Tibial nerve (tissue), 4 donors: ENCODE measurements at regions not wholly inside any gene's neighbourhood (a gene's known extent, or its start where the extent isn't known, plus 50 kb on each side); places are given as distances from the start of the nearest gene placed in this dataset.

ENCODE experiments used
- DNase-seq, 2 donors: peaks; one replicate each; pipeline ENCODE4 v3.0.0-alpha.2; 2019; ENCODE audit warnings: low spot score in 2 of 2
- H3K27ac ChIP-seq, 4 donors: fragments of 200-600 bp; sonication (generic) in 3 of 4; one replicate each; pipeline ENCODE4 v1.5.1; 2017 to 2019; ENCODE audit warnings: mild to moderate bottlenecking in 1 of 4
- H3K27me3 ChIP-seq, 2 donors: fragments of 200-600 bp; sonication (generic) in 1 of 2; one replicate each; pipeline versions ENCODE4 v1.5.1 to v1.6.0; 2017 to 2019
- H3K36me3 ChIP-seq, 3 donors: fragments of 200-600 bp; sonication (generic); one replicate each; pipeline ENCODE4 v1.5.1; 2018 to 2019
- H3K4me1 ChIP-seq, 4 donors: fragments of 200-600 bp; sonication (generic) in 3 of 4; one replicate each; pipeline ENCODE4 v1.5.1; 2017 to 2019
- H3K4me3 ChIP-seq, 4 donors: fragments of 200-600 bp; sonication (generic) in 3 of 4; one replicate each; pipeline ENCODE4 v1.5.1; 2017 to 2019; ENCODE audit warnings: mild to moderate bottlenecking in 1 of 4, moderate library complexity in 1 of 4
- H3K9me3 ChIP-seq, 4 donors: fragments of 200-600 bp; sonication (generic) in 3 of 4; one replicate each; pipeline ENCODE4 v1.5.1; 2017 to 2019
- CTCF ChIP-seq, 5 experiments: fragments of 200-600 bp in 3 of 5; fragments of 450-650 bp in 2 of 5; sonication (generic) in 3 of 5; IDR thresholded peaks; one replicate each; pipeline ENCODE4 v1.5.1; 2016 to 2019; ENCODE audit warnings: antibody characterized with exemption in 5 of 5, mild to moderate bottlenecking in 3 of 5, moderate library complexity in 2 of 5
- EP300 ChIP-seq, 2 donors: sonication (generic); formaldehyde crosslinking; IDR thresholded peaks; one replicate each; pipeline ENCODE4 v1.6.1; 2017; ENCODE audit warnings: antibody characterized with exemption in 2 of 2, mild to moderate bottlenecking in 1 of 2
- POLR2A ChIP-seq, 2 donors: fragments of 450-650 bp; IDR thresholded peaks; one replicate each; pipeline ENCODE4 v1.6.1; 2017; ENCODE audit warnings: antibody characterized with exemption in 2 of 2, mild to moderate bottlenecking in 2 of 2, moderate library complexity in 2 of 2
- WGBS, 2 donors: methylation state at CpG; one replicate each; pipeline ENCODE4 v1.1.5; 2018; 5-methylcytosine and 5-hydroxymethylcytosine counted together

- H3K36me3 ChIP-seq, result no peaks in the 10 kb centered on the region
- DNase-seq, result no peak
- H3K4me1 ChIP-seq, result no peaks in the 10 kb centered on the region
- no peak overlapping the region for H3K27ac ChIP-seq
- no peaks in the 10 kb centered on the region for H3K27me3 ChIP-seq
- peaks cover 0 to 8% (median 0%) of the 10 kb centered on the region in 4 donors for H3K9me3 ChIP-seq
- WGBS, 2 donors, result 83% methylated on average over 4 of the region's 4 CpGs
- H3K4me3 ChIP-seq, result no peak overlapping the region
- no peak for TF ChIP-seq POLR2A (IDR thresholded peaks at IDR 0.05)
- no peak for TF ChIP-seq CTCF (IDR thresholded peaks at IDR 0.05)
- no peak for TF ChIP-seq EP300 (IDR thresholded peaks at IDR 0.05)
Measured at GRCh38 chr5:32984851-32985610, 273.9 kb downstream of the NPR3 start.

GRCh38 chr5:32989815-32990214 lies 278.7 kb downstream of the NPR3 start:
- Histone ChIP-seq H3K27ac (no peak overlapping the region), H3K4me1 (no peaks in the 10 kb centered on the region), H3K4me3 (no peak overlapping the region), H3K27me3 (no peaks in the 10 kb centered on the region), H3K36me3 (no peaks in the 10 kb centered on the region), H3K9me3 (no peaks in the 10 kb centered on the region)
- no peak for TF ChIP-seq EP300 (IDR thresholded peaks at IDR 0.05)
- no peak for TF ChIP-seq POLR2A (IDR thresholded peaks at IDR 0.05)
- TF ChIP-seq CTCF (IDR thresholded peaks at IDR 0.05), result no peak
- 75 to 88% methylated on average over 5 of the region's 5 CpGs for WGBS, 2 donors
- DNase-seq, result no peak

GRCh38 chr5:32990593-32991420 lies 279.7 kb downstream of the NPR3 start:
- Histone ChIP-seq H3K27me3 (no peaks in the 10 kb centered on the region), H3K27ac (no peak overlapping the region), H3K4me1 (no peaks in the 10 kb centered on the region), H3K4me3 (no peak overlapping the region), H3K9me3 (no peaks in the 10 kb centered on the region), H3K36me3 (no peaks in the 10 kb centered on the region)
- no peak for DNase-seq
- WGBS, 2 donors, result 83 to 84% methylated on average over 13 of the region's 13 CpGs
- TF ChIP-seq POLR2A (IDR thresholded peaks at IDR 0.05) (no peak), CTCF (IDR thresholded peaks at IDR 0.05) (no peak)

GRCh38 chr5:32991421-32991815 lies 280.3 kb downstream of the NPR3 start:
- 94 to 96% methylated on average over 9 of the region's 9 CpGs for WGBS, 2 donors
- H3K4me3 ChIP-seq, result no peak overlapping the region
- H3K36me3 ChIP-seq, result no peaks in the 10 kb centered on the region
- H3K4me1 ChIP-seq, result no peaks in the 10 kb centered on the region
- TF ChIP-seq POLR2A (IDR thresholded peaks at IDR 0.05) (no peak), EP300 (IDR thresholded peaks at IDR 0.05) (no peak), CTCF (IDR thresholded peaks at IDR 0.05) (no peak)
- no peak overlapping the region for H3K27ac ChIP-seq
- no peaks in the 10 kb centered on the region for H3K27me3 ChIP-seq
- H3K9me3 ChIP-seq, result no peaks in the 10 kb centered on the region
- DNase-seq, result no peak

GRCh38 chr5:32996336-32996735 lies 285.2 kb downstream of the NPR3 start:
- Histone ChIP-seq H3K27ac (no peak overlapping the region), H3K36me3 (no peaks in the 10 kb centered on the region), H3K9me3 (peaks cover 0 to 4% (median 0%) of the 10 kb centered on the region in 4 donors), H3K27me3 (no peaks in the 10 kb centered on the region), H3K4me3 (no peak overlapping the region), H3K4me1 (no peaks in the 10 kb centered on the region)
- TF ChIP-seq CTCF (IDR thresholded peaks at IDR 0.05), result no peak
- TF ChIP-seq POLR2A (IDR thresholded peaks at IDR 0.05), result no peak
- TF ChIP-seq EP300 (IDR thresholded peaks at IDR 0.05), result no peak
- DNase-seq, result no peak
- WGBS, 2 donors, result 67 to 69% methylated on average over 1 of the region's 1 CpG
